ENCODE measurements at regions not wholly inside any gene's neighbourhood (a gene's known extent, or its start where the extent isn't known, plus 50 kb on each side); places are given as distances from the start of the nearest gene placed in this dataset.

- no peak overlapping the region for H3K4me3 Mint-ChIP-seq (ENCODE audit: low read depth, unreplicated experiment)
- H3K9me3 Mint-ChIP-seq (ENCODE audit: low read depth, unreplicated experiment), result no peaks in the 10 kb centered on the region
- no peak overlapping the region for H3K27ac Mint-ChIP-seq (ENCODE audit: unreplicated experiment)
- H3K4me1 Mint-ChIP-seq (ENCODE audit: low read depth, unreplicated experiment), result no peaks in the 10 kb centered on the region
- intact Hi-C loops (cut with micrococcal nuclease; ENCODE audit: unreplicated experiment), result no loop called here
- CTCF ChIA-PET, result no interaction called here
- no TSS peak for BruUV-seq (replicated peaks)
- no peak for DNase-seq
- no peaks in the 10 kb centered on the region for H3K36me3 Mint-ChIP-seq (ENCODE audit: insufficient read depth, unreplicated experiment)
- TF ChIP-seq CTCF (IDR thresholded peaks at IDR 0.05; ENCODE audit: unreplicated experiment), result no peak
- no peaks in the 10 kb centered on the region for H3K27me3 Mint-ChIP-seq (ENCODE audit: unreplicated experiment)
Measured at GRCh38 chr1:79363430-79363829, 356.9 kb upstream of the ADGRL4 start.

- no TSS peak for BruUV-seq (replicated peaks)
- DNase-seq, result no peak
- intact Hi-C loops (cut with micrococcal nuclease; ENCODE audit: unreplicated experiment), result no loop called here
- no peak overlapping the region for H3K27ac Mint-ChIP-seq (ENCODE audit: unreplicated experiment)
- no peaks in the 10 kb centered on the region for H3K27me3 Mint-ChIP-seq (ENCODE audit: unreplicated experiment)
- no peak overlapping the region for H3K4me3 Mint-ChIP-seq (ENCODE audit: low read depth, unreplicated experiment)
- H3K9me3 Mint-ChIP-seq (ENCODE audit: low read depth, unreplicated experiment), result no peaks in the 10 kb centered on the region
- CTCF ChIA-PET, result no interaction called here
- no peaks in the 10 kb centered on the region for H3K4me1 Mint-ChIP-seq (ENCODE audit: low read depth, unreplicated experiment)
- TF ChIP-seq CTCF (IDR thresholded peaks at IDR 0.05; ENCODE audit: unreplicated experiment), result no peak
- no peaks in the 10 kb centered on the region for H3K36me3 Mint-ChIP-seq (ENCODE audit: insufficient read depth, unreplicated experiment)
Measured at GRCh38 chr1:79362470-79362869, 355.9 kb upstream of the ADGRL4 start.

- no TSS peak for BruUV-seq (replicated peaks)
- Mint-ChIP-seq H3K36me3 (ENCODE audit: insufficient read depth, unreplicated experiment) (no peaks in the 10 kb centered on the region), H3K9me3 (ENCODE audit: low read depth, unreplicated experiment) (no peaks in the 10 kb centered on the region), H3K27ac (ENCODE audit: unreplicated experiment) (peak overlapping the region; percentile 87), H3K27me3 (ENCODE audit: unreplicated experiment) (no peaks in the 10 kb centered on the region), H3K4me3 (ENCODE audit: low read depth, unreplicated experiment) (no peak overlapping the region), H3K4me1 (ENCODE audit: low read depth, unreplicated experiment) (peaks cover 23% of the 10 kb centered on the region)
- TF ChIP-seq CTCF (IDR thresholded peaks at IDR 0.05; ENCODE audit: unreplicated experiment), result no peak
- CTCF ChIA-PET, result interaction anchor here (0.9 kb wide), 1 partner anchor 100 kb away, joined by 3 read pairs; no protein-coding TSS in a partner anchor
- intact Hi-C loops (cut with micrococcal nuclease; ENCODE audit: unreplicated experiment), result loop anchor here (2.0 kb wide), 1 partner anchor 32 kb away; no protein-coding TSS in a partner anchor
- DNase-seq, result no peak
Measured at GRCh38 chr1:79355090-79355489, 348.6 kb upstream of the ADGRL4 start.

GRCh38 chr1:79353224-79353623 is 346.7 kb upstream of the ADGRL4 start:
- Mint-ChIP-seq H3K27ac (ENCODE audit: unreplicated experiment) (no peak overlapping the region), H3K36me3 (ENCODE audit: insufficient read depth, unreplicated experiment) (no peaks in the 10 kb centered on the region), H3K4me1 (ENCODE audit: low read depth, unreplicated experiment) (peaks cover 23% of the 10 kb centered on the region), H3K27me3 (ENCODE audit: unreplicated experiment) (no peaks in the 10 kb centered on the region), H3K9me3 (ENCODE audit: low read depth, unreplicated experiment) (no peaks in the 10 kb centered on the region), H3K4me3 (ENCODE audit: low read depth, unreplicated experiment) (no peak overlapping the region)
- intact Hi-C loops (cut with micrococcal nuclease; ENCODE audit: unreplicated experiment), result loop anchor here (1.0 to 5.0 kb wide), 2 partner anchors 94 to 511 kb away; no protein-coding TSS in a partner anchor
- DNase-seq, result peak; percentile 58
- BruUV-seq (replicated peaks), result no TSS peak
- TF ChIP-seq CTCF (IDR thresholded peaks at IDR 0.05; ENCODE audit: unreplicated experiment), result peak; percentile 45
- CTCF ChIA-PET, result no interaction called here
